Activated CD4-positive, alpha-beta T cell treated with anti-CD3 and anti-CD28 coated beads, Interleukin-2, amount 10 ng/mL, durations not matched to agents 7 days and 5 days (primary cell): ENCODE measurements at regions not wholly inside any gene's neighbourhood (a gene's known extent, or its start where the extent isn't known, plus 50 kb on each side); places are given as distances from the start of the nearest gene placed in this dataset.
"Not testable (repeated sequence)": the region's sequence is repeated elsewhere in the genome, so short reads cannot be mapped to it uniquely, and the experiment has no call there.

Source experiments
- CTCF ChIA-PET: fragments of 350-600 bp; sonication (Branson Sonifier 250); formaldehyde crosslinking; loops from one replicate; lab custom pipeline; 2021; ENCODE audit warnings: antibody characterized with exemption; lab: Charles Lee
- POLR2A ChIA-PET: fragments of 350-600 bp; sonication (Branson Sonifier 250); formaldehyde crosslinking; loops from one replicate; lab custom pipeline; 2021; ENCODE audit warnings: antibody characterized with exemption; lab: Charles Lee
- DNase-seq: peaks from one replicate; pipeline ENCODE4 v3.0.0-alpha.2; 2020
- H3K27ac Mint-ChIP-seq: one replicate; pipeline ENCODE4 v1.8.0; 2021; ENCODE audit warnings: mild to moderate bottlenecking, moderate library complexity, mixed read lengths
- H3K27me3 Mint-ChIP-seq: one replicate; pipeline ENCODE4 v1.8.0; 2021; ENCODE audit warnings: mixed read lengths
- H3K36me3 Mint-ChIP-seq: one replicate; pipeline ENCODE4 v1.8.0; 2021; ENCODE audit warnings: low read depth, mixed read lengths
- H3K4me1 Mint-ChIP-seq: one replicate; pipeline ENCODE4 v1.8.0; 2021; ENCODE audit warnings: mixed read lengths
- H3K4me3 Mint-ChIP-seq: one replicate; pipeline ENCODE4 v1.8.0; 2021; ENCODE audit warnings: mild to moderate bottlenecking, moderate library complexity, mixed read lengths
- H3K9me3 Mint-ChIP-seq: one replicate; pipeline ENCODE4 v1.8.0; 2021; ENCODE audit warnings: mixed read lengths

DNA sequence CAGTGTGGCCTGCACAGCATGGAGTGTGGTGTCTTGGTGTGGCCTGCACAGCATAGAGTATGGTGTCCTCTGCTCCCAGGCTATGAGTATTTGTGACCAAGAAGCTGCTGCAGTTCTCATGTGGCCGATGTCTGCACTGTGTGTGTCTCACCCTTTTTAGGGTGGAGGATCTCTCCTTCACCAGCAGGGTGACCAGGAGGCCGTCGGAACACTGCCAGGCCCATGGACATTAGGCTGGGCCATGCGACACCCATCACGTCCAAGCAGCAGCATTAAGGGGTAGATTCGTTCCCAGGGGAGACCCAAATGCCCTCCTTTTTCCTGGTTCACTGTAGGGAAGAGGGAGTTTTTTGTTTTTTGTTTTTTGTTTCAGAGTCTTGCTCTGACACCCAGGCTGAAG lies 115.3 kb upstream of the SPIN1 start:
- Mint-ChIP-seq H3K9me3 (peaks cover 4% of the 10 kb centered on the region), H3K36me3 (no peaks in the 10 kb centered on the region), H3K4me3 (no peak overlapping the region), H3K27ac (no peak overlapping the region), H3K4me1 (no peaks in the 10 kb centered on the region), H3K27me3 (no peaks in the 10 kb centered on the region)
- ChIA-PET CTCF (interaction anchor here (0.7 kb wide), 2 partner anchors 15 to 1093 kb away, joined by 3 read pairs; no protein-coding TSS in a partner anchor), POLR2A (interaction anchor here (0.7 kb wide), 1 partner anchor 1527 kb away, joined by 3 read pairs; no protein-coding TSS in a partner anchor)
- DNase-seq: no peak

DNA sequence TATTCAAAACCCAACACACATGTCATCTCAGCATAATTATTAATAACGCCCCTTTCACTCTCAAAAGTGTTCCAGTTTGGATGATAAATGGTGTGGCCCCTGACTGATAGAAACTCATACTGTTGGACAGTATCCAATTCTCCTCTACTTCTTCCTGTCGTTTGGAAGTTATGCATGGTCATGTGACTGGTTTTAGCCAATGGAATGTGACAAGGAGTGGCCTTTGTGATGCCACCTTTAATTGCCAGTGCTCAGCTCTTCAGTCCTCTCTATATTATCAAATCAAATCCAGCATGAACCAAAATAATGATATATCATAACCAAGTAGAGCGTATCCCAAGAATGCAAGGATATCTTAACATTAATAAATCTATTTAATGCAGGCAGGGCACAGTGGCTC lies 117.8 kb upstream of the SPIN1 start:
- no peak overlapping the region for H3K27ac Mint-ChIP-seq
- CTCF ChIA-PET: interaction anchor here (1.8 kb wide), 1 partner anchor 11 kb away, joined by 4 read pairs; no protein-coding TSS in a partner anchor
- no peak for DNase-seq
- POLR2A ChIA-PET: no interaction called here
- H3K9me3 Mint-ChIP-seq: peaks cover 8% of the 10 kb centered on the region
- peaks cover 4% of the 10 kb centered on the region for H3K4me1 Mint-ChIP-seq
- no peak overlapping the region for H3K4me3 Mint-ChIP-seq
- no peaks in the 10 kb centered on the region for H3K27me3 Mint-ChIP-seq
- no peaks in the 10 kb centered on the region for H3K36me3 Mint-ChIP-seq

DNA sequence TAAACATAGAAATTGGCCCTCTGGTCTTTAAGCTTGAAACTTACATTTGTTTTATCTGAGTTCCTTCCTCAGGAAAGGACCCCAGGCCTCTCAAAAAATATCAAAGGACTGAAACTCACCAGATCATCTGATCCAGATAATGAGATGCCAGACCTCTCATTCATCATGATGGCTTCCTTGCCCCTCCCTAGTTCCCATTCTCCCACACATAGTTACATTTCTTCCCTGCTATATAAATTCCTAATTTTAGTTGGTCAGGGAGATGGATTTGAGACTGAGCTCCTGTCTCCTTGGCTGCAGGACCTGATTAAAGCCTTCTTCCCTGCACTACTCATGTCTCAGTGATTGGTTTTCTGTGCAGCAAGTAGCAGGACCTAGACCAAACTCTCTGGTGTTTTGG lies 119.4 kb upstream of the SPIN1 start:
- DNase-seq: no peak
- Mint-ChIP-seq H3K4me1 (peaks cover 4% of the 10 kb centered on the region), H3K36me3 (no peaks in the 10 kb centered on the region), H3K9me3 (peaks cover 8% of the 10 kb centered on the region), H3K4me3 (no peak overlapping the region), H3K27ac (no peak overlapping the region), H3K27me3 (no peaks in the 10 kb centered on the region)
- ChIA-PET POLR2A (no interaction called here), CTCF (no interaction called here)

DNA sequence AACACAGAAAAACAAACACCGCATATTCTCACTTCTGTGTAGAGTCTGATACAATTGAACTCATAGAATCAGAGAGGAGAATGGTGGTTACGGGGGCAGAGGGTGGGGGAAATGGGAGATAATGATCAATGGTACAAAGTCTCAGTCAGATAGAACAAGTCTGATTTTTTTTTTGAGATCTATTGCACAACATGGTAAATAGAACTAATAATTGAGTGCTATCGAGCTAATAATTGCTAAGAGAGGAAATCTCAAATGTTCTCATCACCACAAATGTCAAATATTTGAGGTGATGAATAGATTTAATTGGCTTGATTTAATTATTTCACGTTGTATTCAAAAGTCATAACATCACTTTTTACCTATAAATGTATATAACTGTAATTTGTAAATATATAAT lies 121.0 kb upstream of the SPIN1 start:
- Mint-ChIP-seq H3K4me1 (peaks cover 8% of the 10 kb centered on the region), H3K4me3 (no peak overlapping the region), H3K27ac (no peak overlapping the region), H3K27me3 (no peaks in the 10 kb centered on the region), H3K9me3 (peaks cover 8% of the 10 kb centered on the region), H3K36me3 (no peaks in the 10 kb centered on the region)
- DNase-seq: no peak
- POLR2A ChIA-PET: no interaction called here
- CTCF ChIA-PET: no interaction called here

DNA sequence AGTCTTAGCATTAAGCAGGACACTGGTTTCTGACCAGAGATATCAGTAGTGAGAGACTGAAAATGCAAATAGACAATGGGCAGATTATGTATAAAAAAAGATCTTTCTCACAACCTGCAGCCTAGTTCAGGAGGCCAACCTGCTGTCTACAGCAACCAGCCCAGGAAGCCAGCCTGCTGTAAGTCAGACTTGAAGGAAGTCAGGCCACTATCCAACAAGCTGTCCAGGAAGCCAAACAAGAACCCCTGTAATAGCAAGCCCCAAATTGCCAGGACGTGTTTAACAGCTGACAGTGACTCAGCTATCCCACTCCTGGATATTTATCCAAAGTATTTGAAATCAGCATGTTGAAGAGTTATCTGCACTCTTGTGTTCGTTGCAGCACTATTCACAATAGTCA lies 121.8 kb upstream of the SPIN1 start:
- H3K27me3 Mint-ChIP-seq: no peaks in the 10 kb centered on the region
- H3K36me3 Mint-ChIP-seq: no peaks in the 10 kb centered on the region
- no peak for DNase-seq
- peaks cover 8% of the 10 kb centered on the region for H3K9me3 Mint-ChIP-seq
- H3K4me3 Mint-ChIP-seq: no peak overlapping the region
- POLR2A ChIA-PET: no interaction called here
- CTCF ChIA-PET: no interaction called here
- H3K4me1 Mint-ChIP-seq: peaks cover 8% of the 10 kb centered on the region
- no peak overlapping the region for H3K27ac Mint-ChIP-seq

DNA sequence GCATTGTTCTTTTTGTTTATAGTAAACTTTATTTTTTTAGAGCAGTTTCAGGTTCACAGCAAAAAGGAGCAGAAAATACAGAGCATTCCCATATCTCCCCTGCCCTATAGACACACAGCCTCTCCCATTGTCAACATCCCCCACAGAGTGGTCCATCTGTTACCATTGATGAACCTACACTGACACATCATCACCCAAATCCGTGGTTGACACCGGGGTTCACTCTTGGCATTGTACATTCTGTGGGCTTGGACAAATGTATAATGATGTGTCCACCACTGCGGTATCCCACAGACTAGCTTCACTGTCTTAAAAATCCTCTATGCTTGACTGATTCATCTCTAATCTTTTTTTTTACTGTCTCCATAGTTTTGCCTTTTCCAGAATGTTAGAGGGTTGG lies 120.7 kb upstream of the SPATA31C2 start:
- Mint-ChIP-seq H3K27me3 (peaks cover 4% of the 10 kb centered on the region), H3K27ac (no peak overlapping the region), H3K4me3 (no peak overlapping the region), H3K9me3 (peaks cover 6% of the 10 kb centered on the region), H3K36me3 (no peaks in the 10 kb centered on the region), H3K4me1 (peaks cover 4% of the 10 kb centered on the region)
- no peak for DNase-seq
- ChIA-PET POLR2A (no interaction called here), CTCF (no interaction called here)

DNA sequence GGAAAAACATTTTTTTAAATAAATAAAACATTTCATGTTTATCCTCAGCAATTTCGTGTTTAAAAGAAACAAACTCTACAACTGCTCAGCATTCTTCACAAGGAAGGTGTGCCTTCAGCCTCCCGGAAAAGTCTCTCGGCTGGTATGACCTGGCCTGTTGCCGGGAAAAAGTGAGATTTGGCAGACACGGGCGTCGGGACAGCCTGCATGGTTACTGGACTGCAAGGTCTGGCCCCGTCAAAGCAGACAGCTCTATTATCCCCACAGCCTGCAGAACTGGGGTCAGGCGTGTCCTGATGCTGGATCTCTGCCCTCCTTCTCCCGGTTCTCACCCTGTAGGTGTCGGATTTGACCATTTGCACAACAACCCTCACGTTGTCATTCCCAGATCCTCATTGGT lies 120.3 kb upstream of the SPATA31C2 start:
- no peak overlapping the region for H3K4me3 Mint-ChIP-seq
- peaks cover 4% of the 10 kb centered on the region for H3K27me3 Mint-ChIP-seq
- H3K9me3 Mint-ChIP-seq: peaks cover 10% of the 10 kb centered on the region
- ChIA-PET CTCF (no interaction called here), POLR2A (no interaction called here)
- no peak overlapping the region for H3K27ac Mint-ChIP-seq
- peaks cover 4% of the 10 kb centered on the region for H3K4me1 Mint-ChIP-seq
- DNase-seq: no peak
- no peaks in the 10 kb centered on the region for H3K36me3 Mint-ChIP-seq

DNA sequence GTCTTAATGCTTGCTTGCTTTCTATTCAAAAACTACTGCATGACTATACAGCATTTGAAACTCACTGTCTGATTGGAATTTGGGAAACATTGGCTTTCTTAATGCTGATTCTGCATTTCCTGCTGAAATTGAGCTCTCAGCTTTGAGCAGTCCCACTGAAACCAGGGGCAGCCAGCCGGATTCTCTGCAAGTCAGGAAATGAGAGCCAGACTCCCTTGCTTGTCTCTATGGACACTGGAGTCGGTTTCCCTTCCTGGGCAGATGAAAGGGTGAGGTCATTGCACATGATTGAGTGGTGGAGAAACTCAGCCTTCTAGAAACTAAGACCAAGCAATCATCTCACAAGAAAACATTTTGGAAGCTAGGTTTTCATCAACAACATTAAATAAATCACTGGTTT lies 119.7 kb upstream of the SPATA31C2 start:
- no peak overlapping the region for H3K4me3 Mint-ChIP-seq
- no peaks in the 10 kb centered on the region for H3K36me3 Mint-ChIP-seq
- POLR2A ChIA-PET: no interaction called here
- H3K27me3 Mint-ChIP-seq: peaks cover 4% of the 10 kb centered on the region
- H3K9me3 Mint-ChIP-seq: peaks cover 10% of the 10 kb centered on the region
- no peak for DNase-seq
- H3K4me1 Mint-ChIP-seq: peaks cover 4% of the 10 kb centered on the region
- H3K27ac Mint-ChIP-seq: no peak overlapping the region
- CTCF ChIA-PET: no interaction called here

DNA sequence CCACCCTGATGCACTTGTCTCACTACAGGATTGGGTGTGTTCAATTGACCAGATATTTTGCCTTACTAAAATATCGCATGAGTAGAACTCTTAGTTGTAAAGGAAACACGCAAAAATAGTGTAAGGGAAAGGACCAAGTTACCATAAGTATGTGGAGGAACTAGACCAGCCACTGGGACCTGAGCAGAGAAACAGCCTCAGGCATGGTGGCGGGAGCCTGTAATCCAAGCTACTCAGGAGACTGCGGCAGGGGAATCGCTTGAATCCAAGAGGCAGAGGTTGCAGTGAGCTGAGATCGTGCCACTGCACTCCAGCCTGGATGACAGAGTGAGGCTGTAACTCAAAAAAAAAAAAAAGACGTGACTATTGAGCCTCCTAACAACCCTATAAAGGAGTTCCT lies 117.9 kb upstream of the SPATA31C2 start:
- Mint-ChIP-seq H3K27me3 (peaks cover 4% of the 10 kb centered on the region), H3K4me3 (no peak overlapping the region), H3K27ac (no peak overlapping the region), H3K9me3 (peaks cover 20% of the 10 kb centered on the region), H3K4me1 (no peaks in the 10 kb centered on the region), H3K36me3 (no peaks in the 10 kb centered on the region)
- DNase-seq: no peak
- ChIA-PET POLR2A (no interaction called here), CTCF (interaction anchor here (0.6 kb wide), 1 partner anchor 1427 kb away, joined by 3 read pairs; no protein-coding TSS in a partner anchor)

DNA sequence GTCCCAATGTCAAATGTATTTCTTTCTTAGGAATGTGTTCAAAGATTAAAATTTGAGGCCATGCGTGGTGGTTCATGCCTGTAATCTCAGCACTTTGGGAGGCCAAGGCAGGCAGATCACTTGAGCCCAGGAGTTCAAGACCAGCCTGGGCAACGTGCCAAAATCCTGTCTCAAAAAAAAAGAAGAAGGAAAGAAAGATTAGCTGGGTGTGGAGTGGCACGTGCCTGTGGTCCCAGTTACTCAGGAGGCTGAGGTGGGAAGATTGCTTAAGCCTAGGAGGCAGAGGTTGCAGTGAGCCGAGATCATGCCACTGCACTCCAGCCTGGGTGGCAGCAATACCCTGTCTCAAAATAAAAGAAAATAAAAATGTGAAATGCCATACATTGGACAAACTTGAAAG lies 117.5 kb upstream of the SPATA31C2 start:
- H3K27ac Mint-ChIP-seq, DNase-seq, POLR2A ChIA-PET, H3K4me1 Mint-ChIP-seq, H3K36me3 Mint-ChIP-seq, H3K27me3 Mint-ChIP-seq, H3K4me3 Mint-ChIP-seq: not testable (repeated sequence)
- CTCF ChIA-PET: interaction anchor here (0.6 kb wide), 1 partner anchor 1428 kb away, joined by 3 read pairs; no protein-coding TSS in a partner anchor
- peaks cover 24% of the 10 kb centered on the region for H3K9me3 Mint-ChIP-seq

DNA sequence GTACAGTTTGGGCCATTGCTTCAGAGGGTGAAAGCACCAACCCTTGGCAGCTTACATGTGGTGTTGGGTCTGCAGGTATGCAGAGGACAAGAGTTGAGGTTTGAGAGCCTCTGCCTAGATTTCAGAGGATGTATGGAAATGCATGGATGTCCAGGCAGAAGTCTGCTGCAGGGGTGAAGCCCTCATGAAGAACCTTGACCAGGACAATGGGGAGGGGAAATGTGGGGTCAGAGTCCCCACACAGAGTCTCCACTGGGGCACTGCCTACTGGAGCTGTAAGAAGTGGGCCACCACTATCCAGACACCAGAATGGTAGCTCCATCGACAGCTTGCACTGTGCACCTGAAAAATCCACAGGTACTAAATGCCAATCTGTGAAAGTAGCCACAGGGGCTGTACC lies 113.6 kb upstream of the SPATA31C2 start:
- Mint-ChIP-seq H3K27me3 (peaks cover 6% of the 10 kb centered on the region), H3K9me3 (peaks cover 33% of the 10 kb centered on the region), H3K4me1 (no peaks in the 10 kb centered on the region), H3K36me3 (no peaks in the 10 kb centered on the region), H3K27ac (no peak overlapping the region), H3K4me3 (no peak overlapping the region)
- no peak for DNase-seq
- POLR2A ChIA-PET: no interaction called here
- CTCF ChIA-PET: no interaction called here

DNA sequence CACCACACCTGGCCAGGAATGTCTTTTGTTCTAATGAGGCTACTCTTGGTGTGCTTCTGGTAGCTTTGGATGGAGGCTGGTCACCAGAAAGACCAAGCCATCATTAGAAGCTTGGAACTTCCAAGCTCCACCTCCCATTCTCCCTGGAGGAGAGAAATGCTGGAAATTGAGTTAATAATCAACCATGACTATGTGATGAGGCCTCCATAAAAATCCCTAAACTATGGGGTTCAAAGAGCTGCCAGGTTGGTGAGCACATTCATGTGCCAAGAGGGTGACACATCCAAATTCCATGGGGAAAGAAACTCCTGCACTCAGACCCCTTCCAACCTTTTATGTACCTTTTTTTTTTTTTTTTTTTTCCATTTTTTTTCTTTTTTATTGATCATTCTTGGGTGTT lies 105.5 kb upstream of the SPATA31C2 start:
- Mint-ChIP-seq H3K9me3 (no peaks in the 10 kb centered on the region), H3K27me3 (peaks cover 26% of the 10 kb centered on the region), H3K4me3 (no peak overlapping the region), H3K27ac (no peak overlapping the region), H3K36me3 (no peaks in the 10 kb centered on the region), H3K4me1 (no peaks in the 10 kb centered on the region)
- POLR2A ChIA-PET: no interaction called here
- CTCF ChIA-PET: no interaction called here
- DNase-seq: no peak

DNA sequence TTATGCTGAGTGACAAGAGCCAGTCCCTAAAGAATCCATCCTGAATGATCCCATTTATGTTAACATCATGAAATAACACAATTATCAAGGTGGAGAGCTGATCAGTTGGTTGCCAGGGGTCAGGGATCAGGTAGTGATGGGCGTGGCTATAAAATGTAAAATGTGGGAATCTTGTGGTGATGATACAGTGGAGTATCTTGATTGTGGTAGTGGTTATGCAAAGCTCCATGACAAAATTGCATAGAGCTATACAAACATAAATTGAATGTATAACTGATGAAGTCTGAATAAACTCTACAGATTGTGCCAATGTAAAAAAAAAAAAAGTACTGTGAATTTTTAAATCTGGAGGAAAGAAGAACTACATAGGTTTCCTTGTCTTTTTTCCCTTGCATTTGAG lies 104.6 kb upstream of the SPATA31C2 start:
- Mint-ChIP-seq H3K27ac (no peak overlapping the region), H3K4me1 (peaks cover 6% of the 10 kb centered on the region), H3K4me3 (no peak overlapping the region), H3K36me3 (no peaks in the 10 kb centered on the region), H3K9me3 (no peaks in the 10 kb centered on the region), H3K27me3 (peaks cover 30% of the 10 kb centered on the region)
- no peak for DNase-seq
- POLR2A ChIA-PET: no interaction called here
- CTCF ChIA-PET: interaction anchor here (0.6 to 1.1 kb wide), 3 partner anchors 19 to 81 kb away, joined by 3 read pairs; no protein-coding TSS in a partner anchor

DNA sequence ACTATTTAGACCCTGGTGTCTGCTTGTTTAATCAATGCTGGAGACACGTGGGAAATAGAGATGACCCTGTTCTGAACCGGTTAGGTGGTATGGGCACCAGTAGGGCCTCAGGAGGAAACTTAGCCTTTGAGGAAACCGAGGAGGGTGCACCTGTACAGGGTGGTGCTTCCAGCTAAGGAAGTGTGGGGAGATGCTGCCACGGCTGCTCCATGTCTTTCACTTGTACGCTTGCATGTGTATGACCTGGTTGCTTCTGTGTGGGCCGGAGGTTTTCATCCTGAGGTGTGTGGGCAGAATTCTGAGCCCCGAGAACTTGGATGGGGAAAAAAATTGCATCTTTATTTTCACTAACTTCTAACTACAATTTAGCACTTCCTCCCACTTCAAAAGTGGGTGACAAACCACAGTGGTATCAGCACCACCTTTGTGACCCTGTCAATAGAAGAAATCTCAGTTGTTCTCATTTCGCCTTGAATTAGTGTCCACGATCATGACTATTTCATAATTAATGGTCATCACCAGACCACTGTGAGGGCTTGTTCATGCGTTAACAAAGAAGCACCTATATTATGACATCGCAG lies 99.8 kb upstream of the SPATA31C2 start:
- H3K36me3 Mint-ChIP-seq: no peaks in the 10 kb centered on the region
- no peak for DNase-seq
- peaks cover 8% of the 10 kb centered on the region for H3K4me1 Mint-ChIP-seq
- no peak overlapping the region for H3K27ac Mint-ChIP-seq
- ChIA-PET POLR2A (no interaction called here), CTCF (no interaction called here)
- peaks cover 25% of the 10 kb centered on the region for H3K27me3 Mint-ChIP-seq
- H3K4me3 Mint-ChIP-seq: no peak overlapping the region
- H3K9me3 Mint-ChIP-seq: peaks cover 2% of the 10 kb centered on the region
